HL-60 (cell line): ENCODE measurements at regions not wholly inside any gene's neighbourhood (a gene's known extent, or its start where the extent isn't known, plus 50 kb on each side); places are given as distances from the start of the nearest gene placed in this dataset.

ENCODE experiments used
- DNase-seq, 2 experiments: peaks; one replicate each; pipeline ENCODE4 v3.0.0-alpha.2; 2010 to 2020; ENCODE audit warnings: low read depth in 1 of 2, low spot score in 1 of 2
- H3K27ac ChIP-seq: fragments of 250-450 bp; sonication (Bioruptor Pico); replicated peaks from 2 replicates; pipeline ENCODE4 v1.5.1; 2020; ENCODE audit warnings: mild to moderate bottlenecking, moderate library complexity
- H3K27me3 ChIP-seq: fragments of 250-450 bp; sonication (Bioruptor Pico); 2 replicates; pipeline ENCODE4 v1.5.1; 2021; ENCODE audit warnings: mild to moderate bottlenecking, moderate library complexity; ENCODE audit not compliant: insufficient read depth, poor library complexity, severe bottlenecking
- H3K4me3 ChIP-seq: replicated peaks from 2 replicates; pipeline ENCODE4 v1.5.1; 2011; ENCODE audit warnings: mild to moderate bottlenecking, control low read depth, low read length; ENCODE audit not compliant: insufficient read depth
- GABPA ChIP-seq: IDR thresholded peaks from 2 replicates; pipeline ENCODE4 v1.6.1; 2012; ENCODE audit warnings: low read depth
- POLR2AphosphoS5 ChIP-seq: IDR thresholded peaks from 2 replicates; pipeline ENCODE4 v1.6.1; 2012; ENCODE audit warnings: low read depth
- SPI1 ChIP-seq: IDR thresholded peaks from 2 replicates; pipeline ENCODE4 v1.6.1; 2012; ENCODE audit warnings: low read depth, mild to moderate bottlenecking, borderline replicate concordance
- TF ChIP-seq, protein P1 (sequence below): IDR thresholded peaks from one replicate; pipeline ENCODE4 v1.5.1; 2011; ENCODE audit warnings: low read length, control low read depth, inconsistent platforms; ENCODE audit not compliant: insufficient read depth
- TF ChIP-seq, protein P2 (sequence below): IDR thresholded peaks from 2 replicates; pipeline ENCODE4 v1.6.1; 2012; ENCODE audit warnings: low read depth; ENCODE audit not compliant: insufficient replicate concordance

DNA sequence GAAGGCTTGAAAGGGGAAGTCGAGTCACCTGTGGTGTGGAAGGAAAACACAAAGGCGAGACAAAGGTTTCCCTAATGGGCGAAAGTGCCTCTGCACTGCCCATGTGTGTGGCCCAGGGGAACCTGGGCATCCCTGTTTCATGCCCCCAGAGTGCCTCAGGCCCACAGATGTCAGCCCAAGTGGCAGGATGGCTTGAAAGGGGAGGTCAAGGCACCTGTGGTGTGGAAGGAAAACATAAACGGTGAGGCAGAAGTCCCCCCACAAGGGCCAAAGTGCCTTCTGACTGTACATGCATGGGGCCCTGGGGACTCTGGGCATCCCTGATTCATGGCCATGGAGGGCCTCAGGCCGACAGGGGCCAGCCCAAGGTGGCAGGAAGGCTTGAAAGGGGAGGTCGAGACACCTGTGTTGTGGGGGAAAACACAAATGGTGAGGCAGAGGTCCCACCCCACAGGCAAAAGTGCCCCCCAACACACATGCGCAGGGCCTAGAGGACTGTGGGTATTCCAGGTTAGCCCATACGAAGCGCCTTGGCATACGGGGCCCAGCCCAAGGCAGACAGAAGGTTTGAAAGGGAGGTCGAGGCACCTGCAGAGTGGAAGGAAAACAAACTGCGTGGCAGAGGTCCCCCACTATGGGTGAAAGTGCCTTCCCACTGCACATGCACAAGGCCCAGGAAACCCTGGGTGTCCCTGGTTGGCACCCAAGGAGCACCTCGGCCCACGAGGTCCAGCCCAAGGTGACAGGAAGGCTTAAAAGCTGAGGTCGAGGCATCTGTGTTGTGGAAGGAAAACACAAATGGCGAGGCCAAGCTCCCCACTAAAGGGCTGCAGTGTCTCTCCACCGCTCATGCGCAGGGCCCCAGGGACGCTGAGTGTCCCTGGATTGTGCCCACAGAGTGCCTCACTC is 382.3 kb downstream of the ALG10 start:
- H3K27me3 ChIP-seq = no peaks in the 10 kb centered on the region
- H3K4me3 ChIP-seq = no peak overlapping the region
- H3K27ac ChIP-seq = no peak overlapping the region
- TF ChIP-seq, protein P1, sequence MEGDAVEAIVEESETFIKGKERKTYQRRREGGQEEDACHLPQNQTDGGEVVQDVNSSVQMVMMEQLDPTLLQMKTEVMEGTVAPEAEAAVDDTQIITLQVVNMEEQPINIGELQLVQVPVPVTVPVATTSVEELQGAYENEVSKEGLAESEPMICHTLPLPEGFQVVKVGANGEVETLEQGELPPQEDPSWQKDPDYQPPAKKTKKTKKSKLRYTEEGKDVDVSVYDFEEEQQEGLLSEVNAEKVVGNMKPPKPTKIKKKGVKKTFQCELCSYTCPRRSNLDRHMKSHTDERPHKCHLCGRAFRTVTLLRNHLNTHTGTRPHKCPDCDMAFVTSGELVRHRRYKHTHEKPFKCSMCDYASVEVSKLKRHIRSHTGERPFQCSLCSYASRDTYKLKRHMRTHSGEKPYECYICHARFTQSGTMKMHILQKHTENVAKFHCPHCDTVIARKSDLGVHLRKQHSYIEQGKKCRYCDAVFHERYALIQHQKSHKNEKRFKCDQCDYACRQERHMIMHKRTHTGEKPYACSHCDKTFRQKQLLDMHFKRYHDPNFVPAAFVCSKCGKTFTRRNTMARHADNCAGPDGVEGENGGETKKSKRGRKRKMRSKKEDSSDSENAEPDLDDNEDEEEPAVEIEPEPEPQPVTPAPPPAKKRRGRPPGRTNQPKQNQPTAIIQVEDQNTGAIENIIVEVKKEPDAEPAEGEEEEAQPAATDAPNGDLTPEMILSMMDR = no peak
- TF ChIP-seq POLR2AphosphoS5 (no peak), GABPA (no peak), SPI1 (no peak)
- TF ChIP-seq, protein P2, sequence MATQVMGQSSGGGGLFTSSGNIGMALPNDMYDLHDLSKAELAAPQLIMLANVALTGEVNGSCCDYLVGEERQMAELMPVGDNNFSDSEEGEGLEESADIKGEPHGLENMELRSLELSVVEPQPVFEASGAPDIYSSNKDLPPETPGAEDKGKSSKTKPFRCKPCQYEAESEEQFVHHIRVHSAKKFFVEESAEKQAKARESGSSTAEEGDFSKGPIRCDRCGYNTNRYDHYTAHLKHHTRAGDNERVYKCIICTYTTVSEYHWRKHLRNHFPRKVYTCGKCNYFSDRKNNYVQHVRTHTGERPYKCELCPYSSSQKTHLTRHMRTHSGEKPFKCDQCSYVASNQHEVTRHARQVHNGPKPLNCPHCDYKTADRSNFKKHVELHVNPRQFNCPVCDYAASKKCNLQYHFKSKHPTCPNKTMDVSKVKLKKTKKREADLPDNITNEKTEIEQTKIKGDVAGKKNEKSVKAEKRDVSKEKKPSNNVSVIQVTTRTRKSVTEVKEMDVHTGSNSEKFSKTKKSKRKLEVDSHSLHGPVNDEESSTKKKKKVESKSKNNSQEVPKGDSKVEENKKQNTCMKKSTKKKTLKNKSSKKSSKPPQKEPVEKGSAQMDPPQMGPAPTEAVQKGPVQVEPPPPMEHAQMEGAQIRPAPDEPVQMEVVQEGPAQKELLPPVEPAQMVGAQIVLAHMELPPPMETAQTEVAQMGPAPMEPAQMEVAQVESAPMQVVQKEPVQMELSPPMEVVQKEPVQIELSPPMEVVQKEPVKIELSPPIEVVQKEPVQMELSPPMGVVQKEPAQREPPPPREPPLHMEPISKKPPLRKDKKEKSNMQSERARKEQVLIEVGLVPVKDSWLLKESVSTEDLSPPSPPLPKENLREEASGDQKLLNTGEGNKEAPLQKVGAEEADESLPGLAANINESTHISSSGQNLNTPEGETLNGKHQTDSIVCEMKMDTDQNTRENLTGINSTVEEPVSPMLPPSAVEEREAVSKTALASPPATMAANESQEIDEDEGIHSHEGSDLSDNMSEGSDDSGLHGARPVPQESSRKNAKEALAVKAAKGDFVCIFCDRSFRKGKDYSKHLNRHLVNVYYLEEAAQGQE = no peak
- no peak for DNase-seq

DNA sequence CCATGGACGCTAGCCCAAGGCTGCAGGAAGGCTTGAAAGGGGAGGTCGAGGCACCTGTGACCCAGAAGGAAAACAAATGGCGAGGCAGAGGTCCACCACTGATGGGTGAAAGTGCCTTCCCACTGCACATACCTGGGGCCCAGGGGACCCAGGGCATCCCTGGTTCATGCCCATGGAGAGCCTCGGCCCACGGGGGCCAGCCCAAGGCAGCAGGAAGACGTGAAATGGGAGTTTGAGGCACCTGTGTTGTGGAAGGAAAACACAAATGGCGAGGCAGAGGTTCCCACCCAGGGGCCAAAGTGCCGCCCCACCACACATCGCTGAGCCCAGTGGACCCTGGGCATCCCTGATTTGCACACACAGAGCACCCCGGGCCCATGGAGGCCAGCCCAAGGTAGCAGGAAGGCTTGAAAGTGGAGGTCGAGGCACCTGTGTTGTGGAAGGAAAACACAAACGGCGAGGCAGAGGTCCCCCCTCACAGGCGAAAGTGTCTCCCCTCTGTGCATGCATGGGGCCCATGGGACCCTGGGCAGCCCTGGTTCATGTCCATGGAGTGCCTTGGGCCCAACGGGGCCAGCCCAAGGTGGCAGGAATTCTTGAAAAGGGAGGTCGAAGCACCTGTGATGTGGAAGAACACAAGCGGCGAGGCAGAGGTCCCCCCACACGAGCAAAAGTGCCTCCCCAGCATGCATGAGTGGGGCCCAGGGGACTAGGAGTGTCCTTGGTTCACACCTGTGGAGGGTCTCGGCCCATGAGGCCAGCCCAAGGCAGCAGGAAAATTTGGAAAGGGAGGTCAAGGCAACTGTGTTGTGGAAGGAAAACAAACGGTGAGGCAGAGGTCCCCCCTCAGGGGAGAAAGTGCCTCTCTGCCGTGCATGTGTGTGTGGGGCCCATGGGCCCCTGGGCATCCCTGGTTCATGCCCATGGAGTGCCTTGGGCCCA is 383.3 kb downstream of the ALG10 start:
- DNase-seq = no peak
- Histone ChIP-seq H3K27ac (no peak overlapping the region), H3K4me3 (no peak overlapping the region), H3K27me3 (no peaks in the 10 kb centered on the region)
- TF ChIP-seq POLR2AphosphoS5 = no peak
- TF ChIP-seq, protein P1 = no peak

DNA sequence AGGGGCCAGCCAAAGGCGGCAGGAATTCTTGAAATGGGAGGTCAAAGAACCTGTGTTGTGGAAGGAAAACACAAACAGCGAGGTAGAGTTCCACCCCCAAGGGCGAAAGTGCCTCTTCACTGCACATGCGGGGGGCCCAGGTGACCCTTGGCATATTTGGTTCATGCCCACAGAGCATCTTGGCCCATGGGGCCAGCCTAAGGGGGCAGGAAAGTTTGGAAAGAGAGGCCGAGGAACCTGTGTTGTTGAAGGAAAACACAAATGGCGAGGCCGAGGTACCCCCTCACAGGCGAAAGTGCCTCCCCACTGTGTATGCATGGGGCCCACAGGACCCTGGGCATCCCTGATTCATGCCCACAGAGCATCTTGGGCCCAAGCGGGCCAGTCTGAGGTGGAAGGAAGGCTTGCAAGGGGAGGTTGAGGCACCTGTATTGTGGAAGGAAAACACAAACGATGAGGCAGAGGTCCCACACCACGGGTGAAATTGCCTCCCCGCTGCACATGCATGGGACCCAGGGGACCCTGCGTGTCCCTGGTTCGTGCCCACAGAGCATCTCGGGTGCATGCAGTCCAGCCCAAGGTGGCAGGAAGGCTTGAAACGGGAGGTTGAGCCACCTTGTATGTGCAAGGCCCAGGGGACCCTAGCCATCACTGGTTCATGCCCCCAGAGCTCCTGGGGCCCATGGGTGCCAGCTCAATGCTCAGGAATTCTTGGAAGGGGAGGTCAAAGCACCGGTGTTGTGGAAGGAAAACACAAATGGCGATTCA is 384.1 kb downstream of the ALG10 start:
- no peaks in the 10 kb centered on the region for H3K27me3 ChIP-seq
- DNase-seq = no peak
- no peak overlapping the region for H3K4me3 ChIP-seq
- no peak overlapping the region for H3K27ac ChIP-seq
- TF ChIP-seq GABPA (no peak), POLR2AphosphoS5 (no peak), SPI1 (no peak)
- TF ChIP-seq, protein P2 = no peak
- TF ChIP-seq, protein P1 = no peak
